CD1c-positive myeloid dendritic cell (primary cell): ENCODE measurements at regions not wholly inside any gene's neighbourhood (a gene's known extent, or its start where the extent isn't known, plus 50 kb on each side); places are given as distances from the start of the nearest gene placed in this dataset.

Source experiments
- DNase-seq: peaks from one replicate; pipeline ENCODE4 v3.0.0-alpha.2; 2016; ENCODE audit errors: extremely low spot score

DNA sequence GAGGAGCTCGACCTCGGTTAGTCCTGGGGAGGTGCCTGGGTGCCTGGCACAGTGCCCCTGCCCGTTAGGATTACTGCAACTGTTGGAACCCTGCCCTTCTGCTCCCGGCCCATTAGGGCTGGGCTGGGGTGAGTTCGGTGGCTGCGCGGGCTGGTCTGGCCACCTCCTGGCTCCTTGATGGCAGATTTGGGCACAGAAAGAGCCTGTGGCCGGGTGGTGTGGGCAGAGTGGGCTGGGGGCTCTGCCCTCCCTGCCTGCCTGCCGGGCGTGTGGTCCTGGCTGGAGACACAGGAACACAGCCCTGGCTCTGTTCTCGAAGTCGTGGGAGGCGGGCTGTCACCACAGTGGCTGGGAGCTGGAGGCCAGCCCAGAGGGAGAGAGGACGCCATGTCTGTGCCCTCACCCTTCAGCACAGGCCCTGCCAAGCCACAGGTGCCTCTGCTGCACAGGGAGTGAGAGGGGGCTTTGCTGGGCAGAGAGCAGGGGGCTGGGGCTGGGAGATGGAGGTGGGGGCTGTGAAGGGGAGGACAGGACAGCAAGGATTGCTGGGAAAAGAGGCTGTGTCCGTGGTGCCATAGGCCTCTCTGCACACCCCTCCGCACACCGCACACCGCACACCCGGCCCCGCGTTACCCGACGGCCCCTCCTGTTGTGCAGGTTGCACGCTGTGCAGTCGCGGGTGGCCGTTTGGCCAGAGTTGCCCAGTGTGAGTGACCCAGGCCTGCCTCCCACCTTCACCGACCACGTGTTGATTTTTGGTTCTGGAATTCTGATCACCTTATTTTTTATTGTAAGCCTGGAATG lies 236.6 kb upstream of the GSE1 start:
- no peak for DNase-seq

DNA sequence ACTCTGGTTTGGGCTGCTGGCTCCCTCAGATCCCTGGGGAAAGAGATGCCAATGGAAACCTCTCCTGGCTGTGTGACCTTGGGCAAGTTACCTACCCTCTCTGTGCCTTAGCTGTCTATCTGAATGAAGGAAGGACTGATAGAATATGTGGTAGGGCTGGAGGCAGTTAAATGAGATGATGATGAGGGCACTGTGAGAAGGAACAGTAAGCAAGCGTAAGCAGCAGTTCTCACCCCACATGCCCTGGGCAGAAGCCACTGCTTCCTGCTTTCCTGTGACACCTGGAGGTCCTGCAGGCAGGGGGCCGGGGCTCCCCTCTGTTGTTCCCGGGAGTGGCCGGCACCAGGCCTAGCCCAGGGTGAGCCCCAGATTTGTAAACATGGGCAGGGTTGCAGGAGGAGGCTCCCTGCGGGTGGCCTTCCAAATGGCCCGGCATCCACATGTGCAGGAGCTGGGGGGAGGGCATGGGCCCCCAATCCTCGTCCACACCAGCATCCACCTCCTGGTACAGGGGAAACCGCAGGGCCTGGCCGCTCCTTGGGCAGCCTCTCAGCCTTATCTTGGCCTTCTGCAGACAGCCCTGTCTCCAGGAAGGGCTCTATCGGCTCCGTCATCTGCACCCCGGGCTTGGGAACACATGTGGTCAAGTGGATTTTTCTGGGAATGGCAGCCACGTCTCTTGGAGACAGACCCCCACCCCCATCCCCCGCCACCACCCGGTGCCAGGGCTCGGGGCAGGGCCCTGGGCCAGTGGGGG lies 235.6 kb upstream of the GSE1 start:
- DNase-seq: no peak

DNA sequence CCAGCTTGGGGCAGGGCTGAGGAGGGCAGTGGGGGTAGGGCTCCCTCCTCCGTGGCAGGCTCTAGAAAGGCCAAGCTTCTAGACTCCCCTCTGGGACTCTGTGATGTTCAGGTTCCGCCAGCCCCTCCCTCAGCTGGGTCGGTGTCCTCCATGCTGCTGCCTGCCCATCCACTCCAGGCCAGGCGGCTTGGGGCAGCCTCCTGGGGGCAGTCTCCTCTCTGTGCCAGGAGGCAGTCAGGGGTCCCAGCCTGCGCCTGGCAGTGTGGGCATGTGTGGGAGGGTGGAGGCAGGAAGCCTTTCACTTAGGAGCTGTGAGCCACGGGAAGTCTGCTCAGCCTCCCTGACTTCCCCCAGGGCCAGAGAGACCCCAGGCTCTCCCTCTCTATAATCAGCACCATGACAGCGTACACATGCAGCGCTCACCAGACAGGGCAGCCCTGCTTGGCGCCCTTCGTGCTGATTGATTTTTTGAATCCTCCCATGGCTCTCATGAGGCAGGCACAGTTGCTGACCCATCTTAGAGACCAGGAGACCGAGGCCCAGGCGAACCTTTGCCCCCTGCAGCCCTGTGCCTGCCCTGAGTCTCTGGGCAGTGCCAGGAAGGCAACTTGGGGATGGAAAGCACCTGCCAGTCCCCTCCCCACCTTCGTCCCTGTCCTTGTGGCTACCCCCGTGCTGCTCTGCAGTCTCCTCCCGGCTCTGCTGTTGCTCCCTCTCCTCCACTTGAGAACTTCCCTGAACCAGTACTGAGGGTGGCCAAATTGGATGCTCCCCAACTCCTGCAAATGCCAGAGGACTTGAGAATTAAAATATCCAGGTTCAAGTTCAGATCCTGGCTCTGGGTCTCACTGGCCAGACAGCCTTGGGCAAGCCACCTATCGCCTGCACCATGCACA lies 234.7 kb upstream of the GSE1 start:
- DNase-seq: no peak

DNA sequence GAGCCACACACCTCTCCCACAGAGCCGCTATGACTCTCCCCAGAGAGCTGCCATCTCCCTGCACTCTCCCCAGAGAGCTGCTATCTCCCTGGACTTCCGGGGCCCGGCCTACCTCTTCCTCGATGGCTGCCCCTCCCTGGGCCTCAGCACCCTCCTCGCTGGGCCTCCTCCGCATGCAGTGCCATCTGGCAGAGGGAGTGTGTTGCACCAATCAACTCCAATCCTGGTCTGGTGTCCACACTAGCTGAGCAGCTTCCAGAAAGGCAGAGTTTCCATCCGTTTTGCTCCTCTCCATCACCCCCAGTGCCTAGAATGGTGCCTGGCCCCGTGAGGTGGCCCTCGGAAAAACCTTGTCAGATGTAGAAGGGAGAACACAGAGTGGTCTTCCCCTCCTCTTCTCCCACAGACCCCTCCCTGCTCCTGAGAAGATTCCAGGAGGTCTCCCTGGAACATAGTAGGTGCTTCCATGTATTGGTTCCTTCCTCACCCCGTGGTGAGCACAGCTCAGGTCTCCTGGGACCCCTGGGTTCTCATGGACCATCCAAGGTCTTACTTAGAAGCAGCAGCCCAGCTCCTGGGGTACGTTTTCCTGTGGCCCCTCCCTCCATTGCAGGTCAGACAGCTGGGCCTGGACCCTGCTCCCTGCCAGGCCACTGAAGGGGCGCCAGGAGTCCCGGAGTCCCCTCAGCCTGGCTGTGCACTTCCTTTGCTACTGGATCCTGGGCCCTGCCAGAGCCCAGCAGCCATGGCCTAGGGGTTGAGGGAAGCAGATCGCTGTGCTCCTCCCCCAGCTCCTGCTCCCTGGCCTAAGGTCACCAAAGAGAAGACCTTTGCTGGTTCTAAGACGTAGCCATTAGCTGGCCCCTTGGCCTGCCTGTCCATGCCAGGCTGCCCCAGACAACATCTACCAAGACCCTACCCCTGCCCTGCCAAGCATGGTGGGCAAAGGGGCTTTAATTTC lies 233.8 kb upstream of the GSE1 start:
- no peak for DNase-seq

DNA sequence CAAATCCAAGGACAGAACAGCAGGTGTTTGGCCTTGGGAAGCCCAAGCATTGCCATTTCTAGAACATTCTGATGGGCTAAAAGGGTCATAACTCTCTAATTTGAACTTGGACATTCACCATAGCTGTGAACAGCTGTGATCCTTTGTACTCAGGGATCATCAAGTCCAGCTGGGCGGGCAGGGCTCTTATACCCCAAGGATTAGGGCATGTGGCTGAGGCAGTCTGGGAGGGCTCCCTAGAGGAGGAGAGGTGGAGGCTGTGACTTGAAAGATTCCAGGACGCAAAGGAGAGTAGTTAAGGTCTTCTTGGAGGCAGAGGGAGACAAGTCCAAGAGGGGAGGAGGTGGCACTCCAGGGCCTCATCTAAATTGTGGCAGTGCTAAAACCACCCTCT lies 233.1 kb upstream of the GSE1 start:
- no peak for DNase-seq

DNA sequence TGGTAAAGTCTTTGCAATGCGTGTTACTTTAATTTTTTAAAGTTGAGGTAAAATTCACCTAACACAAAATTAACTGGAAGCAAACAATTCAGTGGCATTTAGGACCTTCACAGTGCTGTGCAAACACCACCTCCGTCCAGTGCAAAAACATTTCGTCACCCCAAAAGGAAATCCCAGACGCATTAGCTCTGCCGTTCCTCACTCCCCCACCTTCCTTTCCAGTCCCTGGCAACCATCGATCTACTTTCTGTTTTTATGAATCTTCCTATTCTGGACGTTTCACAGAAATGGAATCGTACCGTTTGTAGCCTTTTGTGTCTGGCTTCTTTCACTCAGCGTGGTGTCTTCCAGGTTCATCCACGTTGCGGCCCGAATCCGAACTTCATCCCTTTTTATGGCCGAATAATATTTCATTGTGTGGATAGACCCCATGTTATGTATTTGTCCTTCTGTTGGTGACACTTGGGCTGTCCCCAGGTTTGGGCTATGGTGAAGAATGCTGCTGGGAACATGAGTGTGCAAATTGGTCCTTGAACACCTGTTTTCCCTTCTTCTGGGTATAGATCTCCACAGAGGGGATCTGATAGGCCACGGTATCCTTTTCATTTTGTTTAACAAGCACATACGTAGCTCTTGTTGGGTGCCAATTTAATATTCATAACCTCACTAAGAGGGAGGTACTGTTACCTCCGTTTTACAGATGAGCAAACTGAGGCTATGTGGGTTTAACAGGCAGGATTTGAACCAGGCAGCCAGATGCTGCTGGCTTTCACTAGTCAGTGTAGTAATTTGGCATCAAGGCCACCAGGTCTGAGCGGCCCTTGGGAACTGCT lies 232.0 kb upstream of the GSE1 start:
- no peak for DNase-seq

DNA sequence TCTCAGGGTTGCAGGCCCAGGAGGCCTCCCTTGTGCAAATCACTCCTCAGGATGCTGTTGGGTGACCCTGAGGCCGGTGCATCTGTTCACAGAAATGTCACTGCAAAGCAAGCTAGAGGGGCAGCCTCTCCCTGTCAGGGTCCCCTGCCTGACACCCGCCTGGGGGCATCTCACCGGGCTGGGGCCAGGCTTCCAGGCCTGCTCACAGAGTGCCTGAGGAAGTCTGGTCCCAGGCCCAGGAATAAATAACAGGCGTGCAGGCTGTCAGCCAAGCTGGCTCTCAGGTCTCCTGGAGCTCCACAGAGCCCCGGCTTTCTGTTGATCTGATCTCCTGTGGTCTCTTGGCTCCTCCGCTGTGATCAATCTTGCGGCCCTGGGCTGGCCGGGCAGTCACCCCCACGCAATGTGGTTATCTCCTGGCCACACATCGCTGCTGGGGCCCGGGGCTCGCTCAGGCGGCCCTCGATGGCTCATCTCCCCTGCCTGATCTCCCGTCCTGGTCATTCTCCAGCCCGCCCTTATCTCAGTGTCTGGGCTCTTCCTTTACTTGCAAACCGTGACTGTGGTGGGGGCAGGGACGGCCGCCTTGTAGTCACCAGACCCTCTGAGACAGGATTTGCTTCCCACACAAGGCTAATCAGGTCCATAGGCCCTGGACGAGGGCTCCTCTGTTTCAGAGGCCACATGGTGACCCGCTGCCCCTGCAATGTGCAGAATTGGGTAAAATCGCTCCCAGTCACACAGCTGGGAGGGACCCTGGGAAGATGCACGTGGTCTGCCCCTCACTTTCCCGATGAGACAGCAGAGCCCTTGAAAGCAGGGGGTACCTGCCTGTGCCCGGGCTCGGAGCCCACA lies 231.2 kb upstream of the GSE1 start:
- no peak for DNase-seq

DNA sequence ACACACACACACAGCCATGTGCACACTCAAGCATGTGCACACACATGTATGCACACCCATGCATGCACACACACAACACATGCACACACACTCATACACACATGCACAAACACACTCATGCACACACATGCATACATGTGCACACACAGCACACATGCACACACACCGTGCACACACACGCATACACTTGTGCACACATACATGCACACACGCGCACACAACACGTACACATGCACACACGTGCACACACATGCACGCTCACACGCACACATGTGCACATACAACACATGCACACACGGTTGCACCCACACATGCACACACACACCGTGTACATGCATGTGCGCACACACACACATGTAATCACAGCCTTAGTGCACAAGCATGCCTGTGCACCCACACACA lies 230.4 kb upstream of the GSE1 start:
- no peak for DNase-seq

DNA sequence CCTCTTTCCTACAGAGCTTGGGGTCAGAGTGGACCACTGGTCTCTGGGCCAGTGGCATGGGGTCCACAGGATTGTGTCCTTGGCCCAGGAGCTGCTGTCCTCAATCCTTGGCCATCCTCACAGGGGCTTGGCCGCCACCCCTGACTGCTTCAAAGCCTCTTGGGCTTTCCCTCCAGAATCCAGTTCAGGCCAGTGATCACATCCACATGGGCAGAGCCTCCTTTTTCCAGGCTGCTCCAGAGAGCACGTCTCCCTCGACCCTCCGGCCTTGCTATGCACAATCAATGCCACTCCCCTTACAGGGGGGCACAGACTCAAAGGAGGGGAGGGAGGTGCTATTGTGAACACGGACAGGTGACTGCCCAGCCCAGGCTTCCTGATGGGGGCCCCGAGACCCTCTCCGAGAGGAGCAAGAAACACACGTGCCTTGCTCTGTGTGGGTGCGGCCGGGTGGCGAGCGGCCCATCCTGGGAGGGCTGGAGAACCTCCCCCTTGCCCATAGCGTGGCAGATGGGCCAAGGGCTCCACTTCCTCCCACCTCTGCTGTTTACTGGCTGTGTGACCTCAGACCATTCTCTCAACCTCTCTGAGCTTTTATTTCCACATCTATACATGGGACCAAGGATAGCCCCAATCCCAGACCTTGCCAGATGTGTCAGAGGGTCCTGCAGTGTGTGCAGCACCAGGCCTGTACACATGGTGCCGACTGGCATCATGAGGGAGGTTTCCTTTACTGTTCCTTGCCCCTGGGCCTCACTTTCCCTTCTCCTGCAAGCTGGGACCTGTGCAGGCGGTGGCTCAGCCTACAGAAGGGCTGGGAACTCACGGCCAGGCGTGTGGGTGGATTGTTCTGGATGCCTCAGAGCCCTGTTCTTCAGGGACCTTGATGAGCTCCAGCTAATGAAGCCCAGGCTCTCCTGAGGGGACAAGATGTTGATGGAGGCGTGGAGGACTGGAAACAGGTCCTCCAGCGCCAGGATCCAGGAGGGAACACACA lies 229.0 kb upstream of the GSE1 start:
- no peak for DNase-seq

DNA sequence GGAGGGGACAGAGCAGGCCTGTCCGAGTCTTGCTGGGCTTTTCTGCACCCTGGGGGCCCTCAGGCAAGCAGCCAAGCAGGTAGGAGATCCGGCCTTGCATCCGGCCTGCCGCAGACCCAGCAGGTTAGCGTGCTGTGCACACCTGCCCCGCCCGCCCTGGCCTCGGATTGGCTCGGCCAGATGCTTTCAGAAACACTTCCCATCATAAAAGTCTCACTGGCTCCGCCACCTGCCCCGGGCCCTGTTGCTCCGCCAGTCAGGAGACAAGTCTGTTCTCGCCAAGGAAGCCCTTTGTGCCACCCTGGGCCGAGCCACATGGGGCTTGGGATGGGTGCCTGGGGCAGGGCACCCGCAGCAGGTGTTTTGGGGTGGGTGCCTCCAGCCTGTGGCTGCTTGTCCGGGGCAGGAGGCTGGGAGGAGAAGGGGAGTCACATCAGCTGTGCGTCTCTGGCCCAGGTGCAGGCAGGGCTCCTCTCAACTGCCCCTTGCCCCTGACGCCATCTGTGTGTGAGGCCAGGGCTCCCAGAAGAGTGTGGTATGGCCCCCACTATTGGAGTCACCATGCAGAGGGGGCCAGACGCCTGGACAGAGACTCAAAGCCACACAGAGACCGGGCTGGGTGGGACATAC lies 228.2 kb upstream of the GSE1 start:
- DNase-seq: no peak

DNA sequence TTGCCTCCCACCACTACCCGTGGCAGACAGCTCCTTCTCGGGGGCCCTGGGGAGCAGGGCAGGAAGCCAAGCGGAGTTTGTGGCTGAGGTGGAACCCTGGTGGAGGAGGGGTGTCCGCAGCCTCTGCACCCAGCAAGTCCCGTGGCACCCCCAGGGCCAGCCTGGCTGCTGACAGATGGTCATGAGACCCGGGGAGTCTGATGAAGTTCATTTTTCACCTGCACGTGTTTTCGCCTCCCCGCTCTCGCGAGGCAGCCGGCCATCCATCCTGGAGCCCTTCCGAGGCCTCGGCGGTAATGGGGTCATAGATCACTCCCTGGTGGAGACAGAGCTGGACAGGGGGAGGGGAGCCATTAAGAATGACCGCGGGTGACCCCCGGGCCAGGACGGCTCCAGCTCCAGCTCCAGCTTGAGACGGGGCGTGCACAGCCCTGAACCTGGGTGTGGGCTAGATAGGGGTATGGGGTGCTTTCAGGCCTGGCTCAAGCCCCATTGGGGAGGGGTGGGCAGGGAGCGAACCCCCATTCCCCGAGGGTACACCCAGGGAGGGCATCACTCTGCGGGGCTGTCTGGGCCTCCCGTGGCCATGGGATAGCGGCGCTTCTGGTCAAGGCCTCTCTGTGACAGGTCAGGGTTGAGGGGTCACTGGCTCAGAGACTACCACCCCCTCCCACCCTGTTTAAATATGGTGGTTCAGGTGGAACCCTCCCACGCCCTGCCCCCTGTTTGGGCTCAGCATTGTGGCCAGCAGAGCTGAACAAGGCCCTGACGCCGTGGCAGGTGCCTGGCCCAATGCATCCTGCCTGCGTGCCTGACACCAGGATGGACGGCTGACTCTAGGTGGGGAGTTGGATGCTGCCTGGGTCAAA lies 227.4 kb upstream of the GSE1 start:
- DNase-seq: no peak

DNA sequence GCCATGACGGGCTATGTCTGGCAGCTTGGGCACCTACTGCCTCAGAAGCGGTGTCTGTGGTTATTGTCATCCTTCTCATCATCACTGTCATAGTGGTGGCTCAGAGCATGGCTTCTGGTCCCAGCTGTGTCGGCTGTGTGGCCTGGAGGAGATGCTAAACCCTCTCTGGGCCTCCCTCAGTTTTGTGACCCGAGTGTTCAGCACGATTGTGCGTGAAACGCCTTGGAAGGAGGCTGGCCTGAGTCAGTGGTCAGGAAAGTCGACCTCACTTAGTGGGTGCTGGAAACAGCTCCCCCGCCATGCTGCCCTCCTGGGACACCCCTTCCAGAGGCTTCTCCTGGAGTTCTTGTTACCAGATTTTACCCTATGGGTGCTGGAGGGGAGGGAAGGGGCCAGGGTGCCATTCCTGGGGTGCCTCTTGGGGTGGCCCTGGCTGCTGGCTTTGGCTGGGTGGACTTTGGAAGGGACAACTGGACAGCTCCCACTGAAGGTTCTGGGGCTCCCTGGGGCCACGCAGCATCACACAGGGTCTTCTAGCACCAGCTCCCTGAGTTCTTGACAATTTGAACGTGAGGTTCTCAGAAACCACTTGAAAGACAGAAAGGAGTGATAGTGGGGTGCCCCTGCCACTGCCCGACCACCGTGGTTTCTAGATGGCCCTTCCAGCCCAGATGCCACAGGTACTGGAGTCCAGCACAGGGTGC lies 226.5 kb upstream of the GSE1 start:
- no peak for DNase-seq

DNA sequence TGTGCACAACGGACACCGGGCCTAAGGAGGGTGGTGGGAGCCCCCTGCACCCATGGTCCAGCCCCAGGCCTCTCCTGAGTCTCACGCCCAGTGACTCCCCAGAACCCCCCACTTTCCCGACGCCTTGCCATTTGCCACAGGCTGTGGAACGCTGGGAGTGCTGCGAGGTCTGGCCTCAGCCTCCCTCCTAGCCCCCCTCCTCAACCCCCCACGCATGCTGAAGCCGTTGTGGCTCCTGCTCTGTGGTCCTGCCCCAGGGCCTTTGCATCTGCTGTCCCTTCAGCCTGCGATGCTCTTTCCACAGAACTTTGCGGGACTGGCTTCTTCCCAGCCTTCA lies 226.0 kb upstream of the GSE1 start:
- no peak for DNase-seq

DNA sequence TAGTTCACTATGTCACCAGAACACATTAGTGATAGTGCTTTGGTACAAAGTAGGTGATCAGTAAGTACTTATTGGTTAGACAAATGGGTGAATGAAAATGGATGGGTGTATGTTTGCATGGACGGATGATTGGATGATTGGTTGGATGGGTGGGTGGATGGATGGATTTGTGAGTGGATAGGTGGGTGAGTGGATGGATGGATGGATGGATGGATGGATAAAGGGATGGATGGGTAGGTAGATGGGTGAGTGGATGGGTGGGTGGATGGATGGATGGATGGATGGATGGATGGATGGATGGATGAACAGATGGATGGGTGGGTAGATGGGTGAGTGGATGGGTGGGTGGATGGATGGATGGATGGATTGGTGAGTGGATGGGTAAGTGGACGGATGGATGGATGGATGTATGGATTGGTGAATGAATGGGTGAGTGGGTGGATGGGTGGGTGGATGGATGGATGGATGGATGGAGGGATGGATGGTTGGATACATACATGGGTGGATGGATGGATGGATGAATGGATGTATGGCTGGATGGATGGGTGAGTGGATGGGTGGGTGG lies 225.3 kb upstream of the GSE1 start:
- no peak for DNase-seq

DNA sequence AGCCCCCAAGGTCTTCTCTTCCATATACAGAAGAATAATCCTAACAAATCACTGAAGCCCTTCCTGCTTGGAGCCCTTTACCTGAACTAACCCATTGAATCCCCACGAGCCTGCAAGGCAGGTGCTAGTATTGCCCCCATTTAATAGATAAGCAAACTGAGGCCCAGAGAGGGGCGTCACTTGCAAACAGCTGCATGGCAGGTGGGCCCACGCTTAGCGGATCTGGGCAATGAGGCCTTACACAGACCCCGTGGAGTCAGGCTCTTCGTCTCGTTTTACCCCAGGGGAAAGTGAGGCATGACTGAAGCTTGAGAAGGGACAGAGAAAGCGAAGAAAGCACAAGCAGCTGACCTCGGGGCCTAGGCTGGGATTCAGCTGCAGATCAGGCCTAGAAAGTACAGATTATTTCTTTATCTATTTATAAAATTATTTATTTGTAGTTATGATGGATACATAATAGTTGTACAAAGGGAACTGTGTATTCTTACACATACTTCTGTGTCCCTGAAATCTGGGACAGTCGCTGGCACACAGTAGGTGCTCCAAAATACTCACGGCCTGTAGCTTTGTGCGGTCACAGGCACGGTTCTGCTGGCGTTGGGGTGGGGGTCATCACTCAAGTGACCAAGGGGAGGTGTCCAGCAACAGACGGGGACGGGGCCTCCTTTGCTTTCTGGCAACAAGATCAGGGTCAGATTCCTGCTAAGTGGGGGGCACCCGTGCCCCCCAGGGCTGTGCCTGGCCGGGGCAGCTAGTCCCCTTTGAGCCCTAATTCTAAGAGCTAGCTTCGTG lies 223.2 kb upstream of the GSE1 start:
- DNase-seq: no peak
